HEK293T (cell line): ENCODE measurements at regions not wholly inside any gene's neighbourhood (a gene's known extent, or its start where the extent isn't known, plus 50 kb on each side); places are given as distances from the start of the nearest gene placed in this dataset.

Experiments
- ARNT ChIP-seq: fragments of 450-650 bp; IDR thresholded peaks from 2 replicates; pipeline ENCODE4 v1.6.1; 2017; ENCODE audit warnings: mild to moderate bottlenecking
- BHLHE40 ChIP-seq: fragments of 450-650 bp; IDR thresholded peaks from 2 replicates; pipeline ENCODE4 v1.6.1; 2016; ENCODE audit warnings: mild to moderate bottlenecking, moderate library complexity, borderline replicate concordance
- CTBP1 ChIP-seq: fragments of 450-650 bp; IDR thresholded peaks from 2 replicates; pipeline ENCODE4 v1.6.1; 2016; ENCODE audit warnings: borderline replicate concordance
- ELF4 ChIP-seq: fragments of 450-650 bp; IDR thresholded peaks from 2 replicates; pipeline ENCODE4 v1.6.1; 2017; ENCODE audit warnings: antibody characterized with exemption
- FOXM1 ChIP-seq: fragments of 450-650 bp; IDR thresholded peaks from 2 replicates; pipeline ENCODE4 v1.6.1; 2017; ENCODE audit warnings: mild to moderate bottlenecking, borderline replicate concordance
- SUZ12 ChIP-seq: fragments of 450-650 bp; IDR thresholded peaks from 2 replicates; pipeline ENCODE4 v1.6.1; 2016; ENCODE audit warnings: mild to moderate bottlenecking
- TARDBP ChIP-seq: fragments of 450-650 bp; IDR thresholded peaks from 2 replicates; pipeline ENCODE4 v1.6.1; 2016
- ZNF384 ChIP-seq: fragments of 450-650 bp; IDR thresholded peaks from 2 replicates; pipeline ENCODE4 v1.6.1; 2016

- TF ChIP-seq FOXM1 (no peak), TARDBP (no peak), BHLHE40 (no peak), ELF4 (no peak), ARNT (no peak), SUZ12 (no peak), CTBP1 (no peak), ZNF384 (no peak)
Measured at GRCh38 chr13:109439813-109440212, 346.6 kb downstream of the IRS2 start.
